GM12872 (cell line): ENCODE measurements at regions not wholly inside any gene's neighbourhood (a gene's known extent, or its start where the extent isn't known, plus 50 kb on each side); places are given as distances from the start of the nearest gene placed in this dataset.

Source experiments
- CTCF ChIP-seq: IDR thresholded peaks from 3 replicates; pipeline ENCODE4 v1.5.1; 2011; ENCODE audit warnings: low read depth, mild to moderate bottlenecking, low read length, moderate library complexity; ENCODE audit not compliant: insufficient read depth

GRCh38 chr4:31034550-31034949, 314.4 kb downstream of the PCDH7 start:
- TF ChIP-seq CTCF: no peak

DNA sequence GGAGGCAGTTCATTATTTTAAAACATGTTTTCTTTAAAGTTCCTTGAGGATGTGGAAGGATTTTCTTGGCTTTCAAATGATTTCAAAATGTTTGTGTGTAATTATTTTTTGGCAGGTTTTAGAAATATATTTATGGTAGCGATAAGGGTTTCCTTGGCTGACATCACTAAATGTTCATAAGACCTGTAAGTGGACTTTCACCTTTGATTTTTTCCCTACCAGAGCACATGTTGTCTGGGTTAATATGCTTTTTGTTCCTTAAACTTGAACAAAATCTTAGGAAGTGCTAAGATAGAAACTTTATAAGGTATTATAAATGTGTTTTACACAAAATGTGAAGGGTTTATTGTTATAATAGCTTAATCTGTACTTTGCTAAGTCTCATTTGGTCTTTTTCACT, 315.6 kb downstream of the PCDH7 start:
- no peak for TF ChIP-seq CTCF

DNA sequence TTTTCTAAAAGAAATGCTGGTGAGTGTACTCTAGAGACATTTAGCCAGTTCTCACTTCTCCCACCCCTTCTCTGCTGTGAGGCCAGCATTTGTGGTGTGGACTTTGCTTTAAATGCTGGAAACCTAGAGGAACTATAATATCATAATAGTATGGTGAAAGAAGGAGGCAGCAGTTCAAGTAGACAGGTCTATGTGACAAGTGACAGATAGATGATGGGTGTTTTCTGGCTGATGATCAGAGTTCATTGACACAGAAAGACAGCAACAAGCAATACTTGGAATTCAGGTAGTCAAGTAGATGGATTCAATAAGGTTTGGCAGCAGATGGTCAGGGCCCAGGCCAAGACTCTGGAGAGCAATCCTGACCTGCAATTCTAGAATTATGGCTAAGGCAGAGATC, 317.5 kb downstream of the PCDH7 start:
- TF ChIP-seq CTCF: no peak

- TF ChIP-seq CTCF: no peak
Observed at GRCh38 chr4:31039382-31039781, 319.2 kb downstream of the PCDH7 start.

DNA sequence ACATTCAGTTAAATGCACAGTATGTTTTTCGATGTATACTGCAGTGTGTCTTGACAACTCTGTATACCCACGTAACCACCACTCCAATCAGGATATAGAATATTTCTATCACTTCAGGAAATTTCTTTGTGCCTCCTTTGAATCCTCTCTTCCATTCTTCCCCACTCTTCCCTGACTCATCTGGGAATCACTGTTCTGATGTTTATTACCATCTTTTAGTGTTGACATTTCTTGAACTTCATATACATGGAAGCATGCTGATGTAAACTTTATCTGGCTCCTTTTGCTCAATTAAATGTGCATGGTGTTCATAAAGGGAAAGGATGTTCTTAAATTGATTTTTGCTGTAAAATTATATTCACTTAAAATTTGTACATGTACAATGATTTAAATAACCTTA, 319.9 kb downstream of the PCDH7 start:
- TF ChIP-seq CTCF: no peak

DNA sequence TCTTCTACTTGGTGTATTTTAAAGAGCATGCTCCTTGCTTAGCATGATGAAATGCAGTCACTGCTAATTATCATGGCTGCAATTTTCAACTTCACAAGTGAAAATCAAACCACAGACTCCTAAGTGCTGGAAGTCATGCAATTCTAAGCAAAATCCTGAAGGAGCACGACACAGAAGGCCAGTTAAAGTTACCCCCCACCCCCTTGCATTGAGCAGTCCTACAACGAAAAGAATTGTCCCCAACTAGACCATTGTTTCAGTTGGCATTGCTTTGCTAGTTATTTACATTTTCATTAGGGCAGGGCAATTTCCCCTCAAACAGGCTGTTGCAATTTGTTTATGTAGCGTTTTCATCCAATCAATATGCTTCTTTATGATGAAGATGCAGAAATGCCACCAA, 321.2 kb downstream of the PCDH7 start:
- no peak for TF ChIP-seq CTCF

- TF ChIP-seq CTCF: no peak
Observed at GRCh38 chr4:31041853-31042252, 321.7 kb downstream of the PCDH7 start.
